Activated CD8-positive, alpha-beta T cell treated with anti-CD3 and anti-CD28 coated beads for 36 hours (primary cell): ENCODE measurements at regions not wholly inside any gene's neighbourhood (a gene's known extent, or its start where the extent isn't known, plus 50 kb on each side); places are given as distances from the start of the nearest gene placed in this dataset.
A peak's percentile ranks its signal among the peaks of the same experiment; 100 is the strongest.

Source experiments
- ATAC-seq: fragments of 200-7000 bp; cut with Tn5 transposase; one replicate; pipeline ENCODE4 v1.10.0; 2021; ENCODE audit warnings: mild to moderate bottlenecking, moderate library complexity
- CTCF ChIA-PET: fragments of 350-600 bp; sonication (Branson Sonifier 250); formaldehyde crosslinking; loops from one replicate; lab custom pipeline; 2021; ENCODE audit warnings: antibody characterized with exemption; lab: Charles Lee
- POLR2A ChIA-PET: fragments of 350-600 bp; sonication (Branson Sonifier 250); formaldehyde crosslinking; loops from one replicate; lab custom pipeline; 2021; ENCODE audit warnings: antibody characterized with exemption; lab: Charles Lee
- DNase-seq: peaks from one replicate; pipeline ENCODE4 v3.0.0-alpha.2; 2020
- H3K27ac Mint-ChIP-seq: one replicate; pipeline ENCODE4 v1.8.0; 2021; ENCODE audit warnings: mild to moderate bottlenecking, mixed read lengths
- H3K27me3 Mint-ChIP-seq: one replicate; pipeline ENCODE4 v1.8.0; 2021; ENCODE audit warnings: mixed read lengths
- H3K36me3 Mint-ChIP-seq: one replicate; pipeline ENCODE4 v1.8.0; 2021; ENCODE audit warnings: low read depth, mixed read lengths
- H3K4me1 Mint-ChIP-seq: one replicate; pipeline ENCODE4 v1.8.0; 2021; ENCODE audit warnings: low read depth, mixed read lengths
- H3K4me3 Mint-ChIP-seq: one replicate; pipeline ENCODE4 v1.8.0; 2021; ENCODE audit warnings: mild to moderate bottlenecking, moderate library complexity, mixed read lengths
- H3K9me3 Mint-ChIP-seq: one replicate; pipeline ENCODE4 v1.8.0; 2021; ENCODE audit warnings: mixed read lengths
- intact Hi-C: fragments of 100-400 bp; cut with micrococcal nuclease; formaldehyde crosslinking; loops from one replicate; pipeline ENCODE4 v1.10.0; 2022
- TF ChIP-seq, protein P1 (sequence below): fragments of 200-600 bp; IDR thresholded peaks from one replicate; pipeline ENCODE4 v1.8.0; 2022; ENCODE audit warnings: antibody characterized with exemption, mild to moderate bottlenecking

DNA sequence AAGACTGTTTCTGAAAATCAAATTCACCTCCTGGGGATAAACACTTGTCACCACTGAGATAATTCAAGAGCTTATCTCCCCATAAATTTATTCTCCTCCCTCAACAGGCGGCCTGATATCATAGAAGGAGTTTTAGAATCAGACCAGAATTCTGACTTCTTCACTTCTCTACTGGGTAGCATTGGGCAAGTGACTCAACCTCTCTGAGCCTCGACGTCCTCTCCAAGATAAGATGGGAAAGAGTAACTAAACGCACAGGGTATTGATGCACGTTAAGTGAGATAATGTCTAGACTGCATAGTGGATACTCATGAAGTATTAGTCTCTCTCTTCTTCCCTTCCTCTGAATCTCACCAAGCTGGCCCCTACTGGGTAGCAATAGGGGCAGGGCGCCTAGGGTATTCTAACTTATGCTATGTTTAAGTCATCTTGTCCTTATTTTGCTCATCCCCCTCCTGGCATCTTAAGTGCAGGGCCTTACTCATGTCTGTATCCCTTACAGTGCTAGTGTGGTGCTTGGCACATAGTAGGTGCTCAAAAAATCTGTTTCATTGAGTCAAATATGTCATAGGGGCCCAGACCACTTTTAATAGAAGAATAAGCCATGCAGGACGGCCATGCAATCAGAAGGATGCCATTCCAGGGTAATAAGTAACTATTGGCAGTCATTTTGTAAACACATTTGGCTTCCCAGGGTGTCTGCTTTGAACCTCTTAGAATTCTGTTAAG lies 476.4 kb upstream of the CCL2 start:
- Mint-ChIP-seq H3K27me3 (peaks cover 23% of the 10 kb centered on the region), H3K9me3 (no peaks in the 10 kb centered on the region), H3K4me1 (no peaks in the 10 kb centered on the region), H3K27ac (no peak overlapping the region), H3K4me3 (no peak overlapping the region), H3K36me3 (no peaks in the 10 kb centered on the region)
- POLR2A ChIA-PET: no interaction called here
- ATAC-seq: no peak
- CTCF ChIA-PET: interaction anchor here (0.7 to 3.6 kb wide), 14 partner anchors 9 to 617 kb away, joined by 3 to 36 read pairs (median 3); no protein-coding TSS in a partner anchor
- intact Hi-C loops: loop anchor here (5.0 kb wide), 1 partner anchor 369 kb away; no protein-coding TSS in a partner anchor
- TF ChIP-seq, protein P1, sequence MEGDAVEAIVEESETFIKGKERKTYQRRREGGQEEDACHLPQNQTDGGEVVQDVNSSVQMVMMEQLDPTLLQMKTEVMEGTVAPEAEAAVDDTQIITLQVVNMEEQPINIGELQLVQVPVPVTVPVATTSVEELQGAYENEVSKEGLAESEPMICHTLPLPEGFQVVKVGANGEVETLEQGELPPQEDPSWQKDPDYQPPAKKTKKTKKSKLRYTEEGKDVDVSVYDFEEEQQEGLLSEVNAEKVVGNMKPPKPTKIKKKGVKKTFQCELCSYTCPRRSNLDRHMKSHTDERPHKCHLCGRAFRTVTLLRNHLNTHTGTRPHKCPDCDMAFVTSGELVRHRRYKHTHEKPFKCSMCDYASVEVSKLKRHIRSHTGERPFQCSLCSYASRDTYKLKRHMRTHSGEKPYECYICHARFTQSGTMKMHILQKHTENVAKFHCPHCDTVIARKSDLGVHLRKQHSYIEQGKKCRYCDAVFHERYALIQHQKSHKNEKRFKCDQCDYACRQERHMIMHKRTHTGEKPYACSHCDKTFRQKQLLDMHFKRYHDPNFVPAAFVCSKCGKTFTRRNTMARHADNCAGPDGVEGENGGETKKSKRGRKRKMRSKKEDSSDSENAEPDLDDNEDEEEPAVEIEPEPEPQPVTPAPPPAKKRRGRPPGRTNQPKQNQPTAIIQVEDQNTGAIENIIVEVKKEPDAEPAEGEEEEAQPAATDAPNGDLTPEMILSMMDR: no peak
- DNase-seq: no peak

DNA sequence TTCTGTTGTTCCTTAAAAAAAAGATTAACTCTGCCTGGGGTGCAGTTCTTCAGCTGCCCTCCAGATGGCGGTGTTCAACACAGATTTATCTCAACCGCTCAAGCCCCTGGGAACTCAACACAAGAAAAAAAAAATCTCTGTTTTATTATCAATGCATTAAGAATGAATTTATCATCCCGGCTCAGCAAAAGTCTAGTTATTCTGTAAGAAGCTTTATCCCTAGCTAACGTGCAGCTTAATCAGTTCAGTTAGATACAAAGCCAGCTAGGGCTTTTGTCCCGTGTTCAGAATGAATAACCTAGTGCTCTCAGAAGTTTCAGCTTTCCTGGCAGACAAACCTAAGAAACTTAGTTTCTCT lies 475.9 kb upstream of the CCL2 start:
- Mint-ChIP-seq H3K4me3 (no peak overlapping the region), H3K27me3 (peaks cover 22% of the 10 kb centered on the region), H3K4me1 (no peaks in the 10 kb centered on the region), H3K36me3 (no peaks in the 10 kb centered on the region), H3K9me3 (no peaks in the 10 kb centered on the region), H3K27ac (no peak overlapping the region)
- CTCF ChIA-PET: interaction anchor here (0.6 to 3.6 kb wide), 17 partner anchors 8 to 616 kb away, joined by 3 to 36 read pairs (median 3); no protein-coding TSS in a partner anchor
- intact Hi-C loops: loop anchor here (5.0 kb wide), 1 partner anchor 368 kb away; no protein-coding TSS in a partner anchor
- POLR2A ChIA-PET: no interaction called here
- ATAC-seq: peak; percentile 45
- DNase-seq: peak; percentile 44
- TF ChIP-seq, protein P1: peak; percentile 97

DNA sequence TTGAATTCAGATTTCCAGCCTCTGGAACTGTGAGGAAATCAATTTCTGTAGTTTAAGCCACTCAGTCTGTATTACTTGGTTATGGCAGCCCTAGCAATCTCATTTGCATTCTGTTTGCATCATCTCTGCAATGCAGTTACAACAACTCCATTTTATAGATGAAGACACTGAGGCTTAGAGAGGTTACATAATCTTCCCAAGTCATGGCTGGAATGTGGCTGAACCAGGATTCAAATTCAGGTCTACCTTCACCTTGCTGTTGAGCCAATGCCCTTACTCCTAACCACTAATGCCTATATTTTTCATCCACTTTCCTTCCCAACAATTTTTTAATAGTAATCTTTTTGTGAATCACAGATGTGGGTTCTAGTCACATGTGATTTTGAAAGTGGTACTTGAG lies 469.8 kb upstream of the CCL2 start:
- H3K4me1 Mint-ChIP-seq: no peaks in the 10 kb centered on the region
- no peak overlapping the region for H3K4me3 Mint-ChIP-seq

DNA sequence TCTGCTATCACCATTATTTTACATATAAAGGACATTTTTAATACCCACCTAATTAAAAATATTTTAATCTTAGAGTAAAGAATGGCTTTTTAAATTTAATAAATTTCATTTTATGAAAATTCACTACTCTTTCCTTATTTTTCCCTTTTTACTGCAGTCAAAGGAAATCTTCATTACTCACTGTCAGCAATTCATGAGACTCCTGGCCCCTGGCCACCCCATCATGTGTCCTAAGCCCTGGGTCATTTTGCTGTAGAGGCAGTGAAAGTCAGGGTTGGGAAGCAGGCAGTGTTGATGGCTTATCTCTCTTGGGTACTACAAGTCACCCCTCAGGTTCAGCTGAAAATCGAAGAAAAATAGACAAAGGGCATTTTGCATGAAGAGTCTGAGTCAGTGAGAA lies 468.6 kb upstream of the CCL2 start:
- DNase-seq (no peak), ATAC-seq (no peak)
- CTCF ChIA-PET: interaction anchor here (2.0 kb wide), 1 partner anchor 8 kb away, joined by 5 read pairs; no protein-coding TSS in a partner anchor
- H3K27me3 Mint-ChIP-seq: peaks cover 15% of the 10 kb centered on the region
- H3K36me3 Mint-ChIP-seq: no peaks in the 10 kb centered on the region
- H3K9me3 Mint-ChIP-seq: no peaks in the 10 kb centered on the region
- no peaks in the 10 kb centered on the region for H3K4me1 Mint-ChIP-seq
- TF ChIP-seq, protein P1: no peak
- intact Hi-C loops: no loop called here
- POLR2A ChIA-PET: no interaction called here
- no peak overlapping the region for H3K27ac Mint-ChIP-seq
- H3K4me3 Mint-ChIP-seq: no peak overlapping the region

More for the DNA sequence above, 469.8 kb upstream of the CCL2 start:
- ATAC-seq (no peak), DNase-seq (no peak)
- POLR2A ChIA-PET: no interaction called here
- H3K36me3 Mint-ChIP-seq: no peaks in the 10 kb centered on the region
- TF ChIP-seq, protein P1: no peak
- H3K27me3 Mint-ChIP-seq: peaks cover 19% of the 10 kb centered on the region
- CTCF ChIA-PET: no interaction called here
- H3K27ac Mint-ChIP-seq: no peak overlapping the region
- H3K9me3 Mint-ChIP-seq: no peaks in the 10 kb centered on the region
- intact Hi-C loops: no loop called here

DNA sequence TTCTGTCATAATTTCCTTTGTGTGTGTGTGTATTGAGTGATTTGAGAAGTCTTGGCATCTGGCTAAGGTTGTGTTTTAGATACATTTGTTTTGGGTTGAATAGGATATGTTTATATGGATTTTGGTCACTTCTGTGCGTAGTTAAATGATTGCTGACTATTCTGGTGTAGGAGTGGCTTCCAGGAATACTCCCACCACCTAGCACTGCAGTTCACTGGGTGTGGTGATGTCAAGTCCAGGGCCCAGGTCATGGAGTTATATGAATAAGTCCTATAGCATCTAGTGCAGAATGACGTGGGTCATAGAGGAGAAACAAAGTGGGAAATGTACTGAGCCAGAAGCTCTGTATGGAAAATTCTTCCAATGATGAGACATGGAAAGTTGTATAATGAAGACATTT lies 465.4 kb upstream of the CCL2 start:
- H3K9me3 Mint-ChIP-seq: no peaks in the 10 kb centered on the region
- CTCF ChIA-PET: interaction anchor here (1.3 kb wide), 1 partner anchor 11 kb away, joined by 3 read pairs; no protein-coding TSS in a partner anchor

More for the DNA sequence above, 465.4 kb upstream of the CCL2 start:
- TF ChIP-seq, protein P1: no peak
- DNase-seq (no peak), ATAC-seq (no peak)
- POLR2A ChIA-PET: no interaction called here
- no peak overlapping the region for H3K27ac Mint-ChIP-seq
- intact Hi-C loops: no loop called here
- peaks cover 12% of the 10 kb centered on the region for H3K27me3 Mint-ChIP-seq
- no peaks in the 10 kb centered on the region for H3K36me3 Mint-ChIP-seq
- H3K4me3 Mint-ChIP-seq: no peak overlapping the region
- no peaks in the 10 kb centered on the region for H3K4me1 Mint-ChIP-seq
